HuH-7.5 (cell line): ENCODE measurements at regions not wholly inside any gene's neighbourhood (a gene's known extent, or its start where the extent isn't known, plus 50 kb on each side); places are given as distances from the start of the nearest gene placed in this dataset.

Source experiments
- DNase-seq: peaks from one replicate; pipeline ENCODE4 v3.0.0; 2011; ENCODE audit warnings: low spot score

DNA sequence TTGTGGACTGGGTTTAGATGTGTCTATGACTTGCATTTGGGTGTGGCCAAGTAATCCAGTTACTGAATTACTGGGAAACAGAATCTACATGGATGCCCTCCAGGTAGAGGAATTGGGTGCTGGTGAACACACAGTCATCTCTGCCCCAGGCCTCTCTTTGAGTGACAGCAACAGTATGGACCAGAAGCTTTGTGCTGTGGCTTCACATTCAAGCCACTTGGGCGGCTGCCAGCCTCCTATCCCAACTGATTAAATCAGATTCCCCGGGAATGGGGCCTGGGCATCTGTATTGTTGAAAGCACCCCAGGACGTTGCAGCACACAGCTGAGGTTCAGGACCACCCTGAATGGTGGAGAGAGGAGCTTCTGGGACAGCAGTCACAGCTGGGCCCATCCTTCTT is 144.6 kb downstream of the DHX35 start:
- no peak for DNase-seq

- DNase-seq = no peak
These were observed 143.4 kb downstream of the DHX35 start for GRCh38 chr20:39105551-39105950.

GRCh38 chr20:39103732-39104131 is 141.6 kb downstream of the DHX35 start:
- DNase-seq = no peak

GRCh38 chr20:39103305-39103704 is 141.2 kb downstream of the DHX35 start:
- DNase-seq = no peak

GRCh38 chr20:39101895-39102294 is 139.8 kb downstream of the DHX35 start:
- no peak for DNase-seq

GRCh38 chr20:39100691-39101090 is 138.5 kb downstream of the DHX35 start:
- no peak for DNase-seq

DNA sequence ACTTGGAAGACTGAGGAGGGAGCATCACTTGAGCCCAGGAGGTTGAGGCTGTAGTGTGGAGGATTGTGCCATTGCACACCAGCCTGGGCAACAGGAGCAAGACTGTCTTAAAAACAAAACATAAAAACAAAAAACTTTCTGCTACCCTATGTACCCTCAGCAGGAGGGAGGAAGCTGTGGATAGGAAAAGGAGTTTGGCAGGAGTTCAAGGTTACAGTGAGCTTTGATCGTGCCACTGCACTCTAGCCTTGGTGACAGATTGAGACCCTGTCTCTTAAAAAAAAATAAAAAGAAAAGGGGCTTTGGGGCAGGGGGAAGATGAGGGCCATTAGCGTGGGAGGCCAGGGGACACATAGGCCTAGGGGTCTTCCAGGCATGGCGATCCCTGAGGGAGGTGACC is 135.7 kb downstream of the DHX35 start:
- DNase-seq = no peak

DNA sequence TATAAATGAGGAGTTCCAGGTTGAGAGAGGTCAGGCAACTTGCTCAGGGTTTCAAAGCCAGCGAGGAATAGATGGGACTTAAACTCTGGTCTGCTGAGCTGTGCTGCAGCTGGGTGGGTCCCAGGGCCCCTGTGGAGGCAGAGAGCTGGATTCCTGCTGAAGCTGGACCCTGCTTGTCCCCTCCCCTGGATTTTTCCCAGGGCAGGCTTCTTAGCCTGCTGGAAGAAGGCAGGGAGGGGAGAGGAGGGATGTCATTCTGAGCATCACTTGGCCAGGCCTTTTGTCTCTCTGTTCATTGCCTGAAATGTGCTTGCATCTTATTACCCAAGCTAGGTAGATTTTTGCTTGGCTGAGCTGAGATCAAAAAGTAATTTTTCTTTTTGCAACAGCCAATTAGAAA is 133.7 kb downstream of the DHX35 start:
- no peak for DNase-seq

- DNase-seq = no peak
These were observed 132.2 kb downstream of the DHX35 start for GRCh38 chr20:39094391-39094790.

DNA sequence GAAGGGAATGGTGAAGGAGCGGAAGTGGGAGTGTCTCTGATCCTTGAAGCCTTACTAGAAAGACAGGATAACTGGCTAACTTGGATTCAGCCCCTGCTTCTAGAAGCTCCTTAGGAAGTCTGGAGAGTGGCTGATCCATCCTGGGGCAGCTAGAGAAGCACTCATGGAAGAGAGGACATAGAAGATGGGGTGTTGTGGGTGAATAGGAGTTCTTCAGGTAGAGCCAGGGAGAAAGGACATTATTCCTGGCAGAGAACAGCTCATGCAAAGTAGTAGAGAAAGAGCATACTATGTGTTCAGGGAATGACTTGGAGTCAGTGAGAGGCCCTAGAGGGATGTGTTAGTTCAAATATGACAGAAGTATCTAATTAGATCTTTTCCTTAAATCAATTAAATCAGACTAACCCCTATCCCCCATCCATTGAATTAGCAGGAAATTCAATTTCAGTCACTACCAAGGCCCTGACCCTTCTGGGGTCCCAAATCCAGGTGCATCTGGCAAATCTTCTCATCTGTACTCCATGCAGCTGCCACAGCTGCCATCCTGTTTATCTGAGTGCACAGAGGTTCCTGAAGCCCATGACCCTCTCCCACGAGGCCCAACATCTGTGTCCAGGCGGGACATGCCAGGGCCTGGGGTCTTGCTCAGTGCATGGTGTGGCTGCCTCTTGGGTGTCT is 130.7 kb downstream of the DHX35 start:
- DNase-seq = no peak

DNA sequence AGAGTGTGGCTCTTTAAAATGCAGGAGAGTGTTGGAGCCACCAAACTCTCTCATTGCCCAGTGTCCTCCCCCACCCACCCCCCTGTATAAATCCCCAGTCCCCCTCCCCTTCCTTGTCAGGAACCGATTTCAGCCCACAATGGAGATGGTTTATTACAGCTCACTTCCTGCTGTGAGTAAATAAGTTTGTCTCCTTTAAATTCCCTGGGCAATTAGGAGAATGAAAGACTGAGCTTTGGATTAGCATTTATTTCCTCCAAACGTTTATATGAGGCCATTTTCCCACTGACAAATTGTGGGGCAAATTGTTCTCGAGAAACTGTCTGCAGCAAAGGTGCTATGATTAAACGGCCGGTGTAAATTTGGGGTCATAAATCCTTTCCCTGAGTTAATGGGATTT is 128.8 kb downstream of the DHX35 start:
- no peak for DNase-seq

GRCh38 chr20:39089797-39090196 is 127.7 kb downstream of the DHX35 start:
- DNase-seq = no peak
